GM13976 (cell line): ENCODE measurements at regions not wholly inside any gene's neighbourhood (a gene's known extent, or its start where the extent isn't known, plus 50 kb on each side); places are given as distances from the start of the nearest gene placed in this dataset.

Source experiments
- DNase-seq: peaks from one replicate; pipeline ENCODE4 v3.0.0; 2012; ENCODE audit warnings: low spot score
- CTCF ChIP-seq: IDR thresholded peaks from 2 replicates; pipeline ENCODE4 v1.5.1; 2012; ENCODE audit warnings: borderline replicate concordance, mild to moderate bottlenecking; ENCODE audit not compliant: insufficient read depth; ENCODE audit errors: extremely low read depth, missing control alignments, control extremely low read depth
- in situ Hi-C: fragments of 300-500 bp; cut with MboI; formaldehyde crosslinking; loops from one replicate; pipeline ENCODE4 v1.12.0; 2022; ENCODE audit warnings: low sequenced_read_pairs, mixed read lengths, inconsistent platforms; ENCODE audit not compliant: unreplicated experiment

GRCh38 chr10:44242826-44243225 lies 142.1 kb downstream of the CXCL12 start:
- in situ Hi-C loops, result no loop called here
- DNase-seq, result no peak
- TF ChIP-seq CTCF, result no peak

GRCh38 chr10:44242091-44242490 lies 142.8 kb downstream of the CXCL12 start:
- TF ChIP-seq CTCF, result no peak
- in situ Hi-C loops, result no loop called here
- DNase-seq, result no peak

- in situ Hi-C loops, result no loop called here
- DNase-seq, result no peak
- no peak for TF ChIP-seq CTCF
Observed at GRCh38 chr10:44240584-44241205, 144.2 kb downstream of the CXCL12 start.

- no peak for TF ChIP-seq CTCF
- DNase-seq, result no peak
- in situ Hi-C loops, result no loop called here
Observed at GRCh38 chr10:44238212-44238611, 146.7 kb downstream of the CXCL12 start.

- no peak for TF ChIP-seq CTCF
- DNase-seq, result no peak
- in situ Hi-C loops, result no loop called here
Observed at GRCh38 chr10:44237364-44238049, 147.4 kb downstream of the CXCL12 start.

- in situ Hi-C loops, result no loop called here
- no peak for DNase-seq
- TF ChIP-seq CTCF, result no peak
Observed at GRCh38 chr10:44235363-44235762, 149.5 kb downstream of the CXCL12 start.
